GM23338 (cell line): ENCODE measurements at regions not wholly inside any gene's neighbourhood (a gene's known extent, or its start where the extent isn't known, plus 50 kb on each side); places are given as distances from the start of the nearest gene placed in this dataset.

Experiments used
- ATAC-seq: fragments of 200-7000 bp; cut with Tn5 transposase; 3 replicates; pipeline ENCODE4 v1.9.1; 2020
- DNase-seq: peaks from one replicate; pipeline ENCODE4 v3.0.0-alpha.2; 2015; ENCODE audit warnings: low spot score
- H2AFZ ChIP-seq: fragments of 200-600 bp; sonication (generic); 2 replicates; pipeline ENCODE4 v1.8.0; 2016; ENCODE audit warnings: antibody characterized with exemption, mild to moderate bottlenecking, moderate library complexity
- H3F3A ChIP-seq: fragments of 200-600 bp; sonication (generic); replicated peaks from 2 replicates; pipeline ENCODE4 v1.8.0; 2017; ENCODE audit warnings: antibody characterized with exemption, mixed run types, low read depth
- H3K27ac ChIP-seq: fragments of 200-600 bp; sonication (generic); 2 replicates; pipeline ENCODE4 v1.6.1; 2016; ENCODE audit warnings: low read depth
- H3K27me3 ChIP-seq: fragments of 200-600 bp; sonication (generic); 2 replicates; pipeline ENCODE4 v1.8.0; 2016; ENCODE audit warnings: mild to moderate bottlenecking, mixed run types, moderate library complexity; ENCODE audit not compliant: insufficient read depth
- H3K36me3 ChIP-seq: fragments of 200-600 bp; sonication (generic); 2 replicates; pipeline ENCODE4 v1.8.0; 2016; ENCODE audit warnings: mild to moderate bottlenecking; ENCODE audit not compliant: insufficient read depth
- H3K4me1 ChIP-seq: fragments of 200-600 bp; sonication (generic); 2 replicates; pipeline ENCODE4 v1.8.0; 2016; ENCODE audit warnings: mild to moderate bottlenecking, moderate library complexity; ENCODE audit not compliant: insufficient read depth
- H3K4me2 ChIP-seq: fragments of 200-600 bp; sonication (generic); 2 replicates; pipeline ENCODE4 v1.7.1; 2017; ENCODE audit warnings: mixed run types
- H3K4me3 ChIP-seq: fragments of 200-600 bp; sonication (generic); 2 replicates; pipeline ENCODE4 v1.6.1; 2016; ENCODE audit warnings: mixed run types
- H3K79me2 ChIP-seq: fragments of 200-600 bp; sonication (generic); replicated peaks from 2 replicates; pipeline ENCODE4 v1.8.0; 2017; ENCODE audit warnings: mild to moderate bottlenecking; ENCODE audit not compliant: insufficient read depth
- H3K9me2 ChIP-seq: fragments of 200-600 bp; sonication (generic); 2 replicates; pipeline ENCODE4 v1.8.0; 2017; ENCODE audit not compliant: insufficient read depth
- H4K20me1 ChIP-seq: fragments of 200-600 bp; sonication (generic); replicated peaks from 2 replicates; pipeline ENCODE4 v1.8.0; 2017; ENCODE audit warnings: mild to moderate bottlenecking; ENCODE audit not compliant: insufficient read depth
- H3K27ac Mint-ChIP-seq: 2 replicates; pipeline ENCODE4 v1.8.0; 2020; ENCODE audit warnings: inconsistent platforms, mild to moderate bottlenecking, moderate library complexity, mixed read lengths
- H3K27me3 Mint-ChIP-seq: 3 replicates; pipeline ENCODE4 v1.8.0; 2022; ENCODE audit warnings: low read depth, mild to moderate bottlenecking, moderate library complexity, mixed read lengths, inconsistent platforms; ENCODE audit not compliant: insufficient read depth, poor library complexity
- H3K36me3 Mint-ChIP-seq: 3 replicates; pipeline ENCODE4 v1.8.0; 2021; ENCODE audit warnings: low read depth, mild to moderate bottlenecking, inconsistent platforms, moderate library complexity, mixed read lengths
- H3K4me1 Mint-ChIP-seq: 3 replicates; pipeline ENCODE4 v1.8.0; 2020; ENCODE audit warnings: mild to moderate bottlenecking, inconsistent platforms, mixed read lengths
- H3K4me3 Mint-ChIP-seq: 3 replicates; pipeline ENCODE4 v1.8.0; 2021; ENCODE audit warnings: moderate library complexity, mild to moderate bottlenecking, inconsistent platforms, mixed read lengths
- H3K9me3 Mint-ChIP-seq: 3 replicates; pipeline ENCODE4 v1.8.0; 2020; ENCODE audit warnings: moderate library complexity, mild to moderate bottlenecking, inconsistent platforms, mixed read lengths
- CTCF ChIP-seq, 2 experiments: fragments of 200-600 bp in 1 of 2; sonication (generic) in 1 of 2; conservative IDR thresholded peaks; 2 replicates each; pipeline versions ENCODE4 v1.5.1 to v1.6.1; 2016 to 2017; ENCODE audit warnings: antibody characterized with exemption in 2 of 2, low read depth in 2 of 2, mild to moderate bottlenecking in 2 of 2, moderate library complexity in 1 of 2
- EZH2 ChIP-seq: fragments of 200-600 bp; sonication (generic); IDR thresholded peaks from one replicate; pipeline ENCODE4 v1.8.0; 2017; ENCODE audit warnings: antibody characterized with exemption, mild to moderate bottlenecking, low read depth; ENCODE audit not compliant: unreplicated experiment
- EZH2phosphoT487 ChIP-seq: fragments of 200-600 bp; sonication (generic); IDR thresholded peaks from one replicate; pipeline ENCODE4 v1.8.1; 2018; ENCODE audit warnings: antibody characterized with exemption; ENCODE audit not compliant: unreplicated experiment
- NANOG ChIP-seq: IDR thresholded peaks from 2 replicates; pipeline ENCODE4 v1.6.1; 2016; ENCODE audit warnings: antibody characterized with exemption, borderline replicate concordance
- POLR2AphosphoS5 ChIP-seq: IDR thresholded peaks from 2 replicates; pipeline ENCODE4 v1.6.1; 2016; ENCODE audit warnings: antibody characterized with exemption, low read depth
- ZNF114 ChIP-seq: fragments of 250-450 bp; sonication (Bioruptor Pico); IDR thresholded peaks from 2 replicates; pipeline ENCODE4 v1.5.0; 2020; ENCODE audit warnings: mild to moderate bottlenecking, moderate library complexity
- ZNF331 ChIP-seq: fragments of 250-450 bp; sonication (Bioruptor Pico); IDR thresholded peaks from 2 replicates; pipeline ENCODE4 v1.5.0; 2020; ENCODE audit warnings: low read depth, mild to moderate bottlenecking, moderate library complexity
- TF ChIP-seq, protein P1 (sequence below): fragments of 250-450 bp; sonication (Bioruptor Pico); IDR thresholded peaks from 2 replicates; pipeline ENCODE4 v1.5.0; 2020; ENCODE audit warnings: mild to moderate bottlenecking, moderate library complexity

DNA sequence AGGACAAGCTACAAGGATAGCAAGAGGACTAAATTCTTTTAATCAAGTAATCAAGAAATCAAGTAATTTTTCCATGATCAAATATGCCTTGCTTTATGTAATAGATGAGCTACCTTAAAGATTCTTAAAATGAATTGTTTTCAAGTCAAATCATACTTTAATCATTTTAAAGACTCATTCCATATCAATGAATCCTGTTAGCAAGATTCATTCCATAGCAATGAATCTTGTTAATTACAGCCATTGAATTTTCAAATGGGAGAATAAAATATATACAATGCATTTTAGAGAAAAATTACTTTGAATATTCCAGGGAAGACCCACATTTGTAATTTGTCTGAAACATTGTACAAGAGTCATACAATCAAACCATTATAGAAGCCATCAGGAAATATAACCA, 145.7 kb downstream of the RFX6 start (continued):
- TF ChIP-seq POLR2AphosphoS5 = no peak

DNA sequence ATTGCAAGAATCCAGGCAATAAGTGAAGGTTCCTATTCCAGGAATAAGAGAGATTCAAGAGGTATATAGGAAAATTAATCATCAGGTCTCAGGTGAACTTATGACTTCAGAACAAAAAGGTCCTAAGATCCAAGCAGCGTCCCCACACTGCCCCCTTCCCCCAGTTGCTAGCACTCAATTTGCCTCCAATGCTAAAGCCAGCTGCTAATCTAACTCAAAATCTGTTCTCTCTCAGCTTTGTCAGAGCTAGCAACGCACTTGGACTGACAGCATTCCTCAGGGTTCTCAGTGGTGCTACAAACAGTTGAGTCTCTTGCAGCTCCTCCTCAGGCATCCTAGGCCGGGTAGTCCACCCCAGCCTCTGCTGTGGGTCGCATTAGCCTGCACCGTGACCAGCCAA, 148.3 kb downstream of the RFX6 start:
- H4K20me1 ChIP-seq = no peaks in the 10 kb centered on the region
- Mint-ChIP-seq H3K9me3 (no peaks in the 10 kb centered on the region), H3K27me3 (peaks cover 3% of the 10 kb centered on the region), H3K4me1 (no peaks in the 10 kb centered on the region), H3K4me3 (no peak overlapping the region), H3K27ac (no peak overlapping the region), H3K36me3 (no peaks in the 10 kb centered on the region)
- TF ChIP-seq, protein P1, sequence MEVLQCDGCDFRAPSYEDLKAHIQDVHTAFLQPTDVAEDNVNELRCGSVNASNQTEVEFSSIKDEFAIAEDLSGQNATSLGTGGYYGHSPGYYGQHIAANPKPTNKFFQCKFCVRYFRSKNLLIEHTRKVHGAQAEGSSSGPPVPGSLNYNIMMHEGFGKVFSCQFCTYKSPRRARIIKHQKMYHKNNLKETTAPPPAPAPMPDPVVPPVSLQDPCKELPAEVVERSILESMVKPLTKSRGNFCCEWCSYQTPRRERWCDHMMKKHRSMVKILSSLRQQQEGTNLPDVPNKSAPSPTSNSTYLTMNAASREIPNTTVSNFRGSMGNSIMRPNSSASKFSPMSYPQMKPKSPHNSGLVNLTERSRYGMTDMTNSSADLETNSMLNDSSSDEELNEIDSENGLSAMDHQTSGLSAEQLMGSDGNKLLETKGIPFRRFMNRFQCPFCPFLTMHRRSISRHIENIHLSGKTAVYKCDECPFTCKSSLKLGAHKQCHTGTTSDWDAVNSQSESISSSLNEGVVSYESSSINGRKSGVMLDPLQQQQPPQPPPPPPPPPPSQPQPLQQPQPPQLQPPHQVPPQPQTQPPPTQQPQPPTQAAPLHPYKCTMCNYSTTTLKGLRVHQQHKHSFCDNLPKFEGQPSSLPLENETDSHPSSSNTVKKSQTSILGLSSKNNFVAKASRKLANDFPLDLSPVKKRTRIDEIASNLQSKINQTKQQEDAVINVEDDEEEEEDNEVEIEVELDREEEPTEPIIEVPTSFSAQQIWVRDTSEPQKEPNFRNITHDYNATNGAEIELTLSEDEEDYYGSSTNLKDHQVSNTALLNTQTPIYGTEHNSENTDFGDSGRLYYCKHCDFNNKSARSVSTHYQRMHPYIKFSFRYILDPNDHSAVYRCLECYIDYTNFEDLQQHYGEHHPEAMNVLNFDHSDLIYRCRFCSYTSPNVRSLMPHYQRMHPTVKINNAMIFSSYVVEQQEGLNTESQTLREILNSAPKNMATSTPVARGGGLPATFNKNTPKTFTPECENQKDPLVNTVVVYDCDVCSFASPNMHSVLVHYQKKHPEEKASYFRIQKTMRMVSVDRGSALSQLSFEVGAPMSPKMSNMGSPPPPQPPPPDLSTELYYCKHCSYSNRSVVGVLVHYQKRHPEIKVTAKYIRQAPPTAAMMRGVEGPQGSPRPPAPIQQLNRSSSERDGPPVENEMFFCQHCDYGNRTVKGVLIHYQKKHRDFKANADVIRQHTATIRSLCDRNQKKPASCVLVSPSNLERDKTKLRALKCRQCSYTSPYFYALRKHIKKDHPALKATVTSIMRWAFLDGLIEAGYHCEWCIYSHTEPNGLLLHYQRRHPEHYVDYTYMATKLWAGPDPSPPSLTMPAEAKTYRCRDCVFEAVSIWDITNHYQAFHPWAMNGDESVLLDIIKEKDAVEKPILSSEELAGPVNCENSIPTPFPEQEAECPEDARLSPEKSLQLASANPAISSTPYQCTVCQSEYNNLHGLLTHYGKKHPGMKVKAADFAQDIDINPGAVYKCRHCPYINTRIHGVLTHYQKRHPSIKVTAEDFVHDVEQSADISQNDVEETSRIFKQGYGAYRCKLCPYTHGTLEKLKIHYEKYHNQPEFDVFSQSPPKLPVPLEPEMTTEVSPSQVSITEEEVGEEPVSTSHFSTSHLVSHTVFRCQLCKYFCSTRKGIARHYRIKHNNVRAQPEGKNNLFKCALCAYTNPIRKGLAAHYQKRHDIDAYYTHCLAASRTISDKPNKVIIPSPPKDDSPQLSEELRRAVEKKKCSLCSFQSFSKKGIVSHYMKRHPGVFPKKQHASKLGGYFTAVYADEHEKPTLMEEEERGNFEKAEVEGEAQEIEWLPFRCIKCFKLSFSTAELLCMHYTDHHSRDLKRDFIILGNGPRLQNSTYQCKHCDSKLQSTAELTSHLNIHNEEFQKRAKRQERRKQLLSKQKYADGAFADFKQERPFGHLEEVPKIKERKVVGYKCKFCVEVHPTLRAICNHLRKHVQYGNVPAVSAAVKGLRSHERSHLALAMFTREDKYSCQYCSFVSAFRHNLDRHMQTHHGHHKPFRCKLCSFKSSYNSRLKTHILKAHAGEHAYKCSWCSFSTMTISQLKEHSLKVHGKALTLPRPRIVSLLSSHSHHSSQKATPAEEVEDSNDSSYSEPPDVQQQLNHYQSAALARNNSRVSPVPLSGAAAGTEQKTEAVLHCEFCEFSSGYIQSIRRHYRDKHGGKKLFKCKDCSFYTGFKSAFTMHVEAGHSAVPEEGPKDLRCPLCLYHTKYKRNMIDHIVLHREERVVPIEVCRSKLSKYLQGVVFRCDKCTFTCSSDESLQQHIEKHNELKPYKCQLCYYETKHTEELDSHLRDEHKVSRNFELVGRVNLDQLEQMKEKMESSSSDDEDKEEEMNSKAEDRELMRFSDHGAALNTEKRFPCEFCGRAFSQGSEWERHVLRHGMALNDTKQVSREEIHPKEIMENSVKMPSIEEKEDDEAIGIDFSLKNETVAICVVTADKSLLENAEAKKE = no peak
- TF ChIP-seq ZNF114 (no peak), POLR2AphosphoS5 (no peak), NANOG (no peak), EZH2 (no peak), CTCF (conservative IDR thresholded peaks at IDR 0.05; ENCODE audit: low read depth in 2 of 2) (peak; percentile 25 to 43; a peak in 3 of 4 replicates), EZH2phosphoT487 (no peak), ZNF331 (CRISPR knock-in tag) (no peak)
- H3K4me2 ChIP-seq = no peak overlapping the region
- H3K4me3 ChIP-seq = no peak overlapping the region
- H3K27ac ChIP-seq = no peak overlapping the region
- DNase-seq (peak; percentile 36), ATAC-seq (peak; percentile 71)
- no peaks in the 10 kb centered on the region for H3F3A ChIP-seq
- no peaks in the 10 kb centered on the region for H3K79me2 ChIP-seq
- no peaks in the 10 kb centered on the region for H3K4me1 ChIP-seq
- H2AFZ ChIP-seq = peak overlapping the region; percentile 54; the same call in 1 of the 2 replicates
- H3K9me2 ChIP-seq = no peaks in the 10 kb centered on the region
- no peaks in the 10 kb centered on the region for H3K36me3 ChIP-seq
- H3K27me3 ChIP-seq = no peaks in the 10 kb centered on the region
